Neural cell (in vitro differentiated cells): ENCODE measurements at regions not wholly inside any gene's neighbourhood (a gene's known extent, or its start where the extent isn't known, plus 50 kb on each side); places are given as distances from the start of the nearest gene placed in this dataset.
"Not testable (repeated sequence)": the region's sequence is repeated elsewhere in the genome, so short reads cannot be mapped to it uniquely, and the experiment has no call there.

Experiments
- H2AFZ ChIP-seq: fragments of 200-600, 300-800 bp; sonication (generic), shearing (Covaris generic); 2 replicates; pipeline ENCODE4 v1.6.0; 2014; ENCODE audit warnings: low read depth, mild to moderate bottlenecking, antibody characterized with exemption, low read length, moderate library complexity
- H3F3A ChIP-seq: fragments of 200-600 bp; shearing (Covaris generic); 2 replicates; pipeline ENCODE4 v1.6.1; 2016; ENCODE audit warnings: mild to moderate bottlenecking, moderate library complexity, mixed read lengths, antibody characterized with exemption, low read length; ENCODE audit not compliant: insufficient read depth, poor library complexity, severe bottlenecking
- H3K27ac ChIP-seq: fragments of 200-600, 300-800 bp; sonication (generic), shearing (Covaris generic); 2 replicates; pipeline ENCODE4 v1.5.1; 2014; ENCODE audit warnings: mild to moderate bottlenecking, low read length, moderate library complexity
- H3K27me3 ChIP-seq: fragments of 300-800, 200-600 bp; sonication (generic), shearing (Covaris generic); 2 replicates; pipeline ENCODE4 v1.6.0; 2014; ENCODE audit warnings: mild to moderate bottlenecking, low read depth, low read length, moderate library complexity; ENCODE audit not compliant: insufficient read depth
- H3K36me3 ChIP-seq: fragments of 300-800, 200-600 bp; sonication (generic), shearing (Covaris generic); 2 replicates; pipeline ENCODE4 v1.5.1; 2014; ENCODE audit warnings: mild to moderate bottlenecking, antibody characterized with exemption, low read length, moderate library complexity; ENCODE audit not compliant: insufficient read depth
- H3K4me2 ChIP-seq: fragments of 300-800, 200-600 bp; sonication (generic), shearing (Covaris generic); 2 replicates; pipeline ENCODE4 v1.6.0; 2014; ENCODE audit warnings: mild to moderate bottlenecking, low read length
- H3K4me3 ChIP-seq: fragments of 300-800, 200-600 bp; sonication (generic), shearing (Covaris generic); 2 replicates; pipeline ENCODE4 v1.5.1; 2014; ENCODE audit warnings: mild to moderate bottlenecking, low read length, moderate library complexity
- H3K79me2 ChIP-seq: fragments of 200-600 bp; shearing (Covaris generic); replicated peaks from 2 replicates; pipeline ENCODE4 v1.6.0; 2014; ENCODE audit warnings: mild to moderate bottlenecking, low read length, moderate library complexity; ENCODE audit not compliant: insufficient read depth
- H3K9ac ChIP-seq: fragments of 300-800, 200-600 bp; sonication (generic), shearing (Covaris generic); 2 replicates; pipeline ENCODE4 v1.6.1; 2016; ENCODE audit warnings: mild to moderate bottlenecking, low read length, mixed read lengths
- H3K9me2 ChIP-seq: fragments of 200-600 bp; shearing (Covaris generic); 2 replicates; pipeline ENCODE4 v1.6.1; 2016; ENCODE audit warnings: mild to moderate bottlenecking, low read length, mixed read lengths; ENCODE audit not compliant: insufficient read depth
- H3K9me3 ChIP-seq: fragments of 200-600, 300-800 bp; sonication (generic), shearing (Covaris generic); 2 replicates; pipeline ENCODE4 v1.6.1; 2016; ENCODE audit warnings: mild to moderate bottlenecking, mixed run types, low read length, moderate library complexity, mixed read lengths
- H4K20me1 ChIP-seq: fragments of 200-600 bp; shearing (Covaris generic); 2 replicates; pipeline ENCODE4 v1.6.1; 2016; ENCODE audit warnings: mild to moderate bottlenecking, mixed run types; ENCODE audit not compliant: insufficient read depth
- CTCF ChIP-seq: fragments of 450-650 bp; IDR thresholded peaks from 2 replicates; pipeline ENCODE4 v1.5.1; 2014; ENCODE audit warnings: antibody characterized with exemption, mild to moderate bottlenecking, moderate library complexity; ENCODE audit not compliant: poor library complexity, severe bottlenecking
- EP300 ChIP-seq: fragments of 450-650 bp; conservative IDR thresholded peaks from 2 replicates; pipeline ENCODE4 v1.6.1; 2014; ENCODE audit warnings: antibody characterized with exemption, mild to moderate bottlenecking, moderate library complexity; ENCODE audit not compliant: poor library complexity, severe bottlenecking
- EZH2 ChIP-seq: fragments of 200-600, 300-800 bp; shearing (Covaris generic), sonication (generic); IDR thresholded peaks from 2 replicates; pipeline ENCODE4 v1.6.1; 2014; ENCODE audit warnings: antibody characterized with exemption, low read length, borderline replicate concordance, mild to moderate bottlenecking; ENCODE audit not compliant: insufficient read depth, poor library complexity, severe bottlenecking
- MXI1 ChIP-seq: fragments of 450-650 bp; conservative IDR thresholded peaks from 2 replicates; pipeline ENCODE4 v1.6.1; 2014; ENCODE audit warnings: antibody characterized with exemption, mild to moderate bottlenecking; ENCODE audit not compliant: poor library complexity, severe bottlenecking
- POLR2AphosphoS5 ChIP-seq: IDR thresholded peaks from 2 replicates; pipeline ENCODE4 v1.6.1; 2012
- RAD21 ChIP-seq: fragments of 450-650 bp; conservative IDR thresholded peaks from 2 replicates; pipeline ENCODE4 v1.6.1; 2014; ENCODE audit warnings: antibody characterized with exemption, mild to moderate bottlenecking, moderate library complexity
- REST ChIP-seq: IDR thresholded peaks from 2 replicates; pipeline ENCODE4 v1.6.1; 2012; ENCODE audit warnings: borderline replicate concordance
- SMC3 ChIP-seq: fragments of 450-650 bp; conservative IDR thresholded peaks from 2 replicates; pipeline ENCODE4 v1.6.1; 2014; ENCODE audit warnings: antibody characterized with exemption, mild to moderate bottlenecking, moderate library complexity; ENCODE audit not compliant: poor library complexity
- TAF1 ChIP-seq: IDR thresholded peaks from 2 replicates; pipeline ENCODE4 v1.6.1; 2012; ENCODE audit warnings: low read depth

GRCh38 chr5:51162245-51162644, 221.0 kb upstream of the ISL1 start:
- TF ChIP-seq RAD21 = no peak
- no peak for TF ChIP-seq POLR2AphosphoS5
- no peak for TF ChIP-seq CTCF
- no peak for TF ChIP-seq EZH2
- no peak for TF ChIP-seq REST
- no peak for TF ChIP-seq TAF1
- no peak for TF ChIP-seq SMC3
- no peak for TF ChIP-seq EP300
- TF ChIP-seq MXI1 = no peak
- no peak overlapping the region for H3K27ac ChIP-seq
- H4K20me1 ChIP-seq = no peaks in the 10 kb centered on the region
- no peaks in the 10 kb centered on the region for H3F3A ChIP-seq
- no peak overlapping the region for H3K4me2 ChIP-seq
- no peaks in the 10 kb centered on the region for H3K27me3 ChIP-seq
- no peaks in the 10 kb centered on the region for H3K36me3 ChIP-seq
- H3K9me3 ChIP-seq = no peaks in the 10 kb centered on the region
- no peaks in the 10 kb centered on the region for H3K79me2 ChIP-seq
- H3K9me2 ChIP-seq = no peaks in the 10 kb centered on the region
- no peak overlapping the region for H3K4me3 ChIP-seq
- H3K9ac ChIP-seq = no peak overlapping the region
- no peak overlapping the region for H2AFZ ChIP-seq

GRCh38 chr5:51165621-51166020, 217.6 kb upstream of the ISL1 start:
- H4K20me1 ChIP-seq, H3K27me3 ChIP-seq, H3K9ac ChIP-seq, H3K79me2 ChIP-seq, H3K4me2 ChIP-seq, H3K9me3 ChIP-seq, H3K36me3 ChIP-seq, H3F3A ChIP-seq, H2AFZ ChIP-seq, H3K27ac ChIP-seq, H3K4me3 ChIP-seq, H3K9me2 ChIP-seq: not testable (repeated sequence)

GRCh38 chr5:51172903-51173626, 210.2 kb upstream of the ISL1 start:
- no peak overlapping the region for H2AFZ ChIP-seq
- H3K27ac ChIP-seq = no peak overlapping the region
- H3K27me3 ChIP-seq = no peaks in the 10 kb centered on the region
- H3K79me2 ChIP-seq = no peaks in the 10 kb centered on the region
- H3K4me3 ChIP-seq = no peak overlapping the region
- H3K36me3 ChIP-seq = no peaks in the 10 kb centered on the region
- H3K9me2 ChIP-seq = no peaks in the 10 kb centered on the region
- H4K20me1 ChIP-seq = no peaks in the 10 kb centered on the region
- H3F3A ChIP-seq = no peaks in the 10 kb centered on the region
- H3K9me3 ChIP-seq = no peaks in the 10 kb centered on the region
- no peak for TF ChIP-seq POLR2AphosphoS5
- TF ChIP-seq EZH2 = no peak
- no peak for TF ChIP-seq REST
- no peak for TF ChIP-seq CTCF
- no peak for TF ChIP-seq EP300
- TF ChIP-seq TAF1 = no peak
- TF ChIP-seq RAD21 = no peak
- TF ChIP-seq MXI1 = no peak
- TF ChIP-seq SMC3 = no peak
- H3K4me2 ChIP-seq = no peak overlapping the region
- H3K9ac ChIP-seq = no peak overlapping the region
